Left forelimb (tissue), 1 donor: ENCODE measurements at regions not wholly inside any gene's neighbourhood (a gene's known extent, or its start where the extent isn't known, plus 50 kb on each side); places are given as distances from the start of the nearest gene placed in this dataset.

ENCODE experiments used
- DNase-seq: peaks from one replicate; pipeline ENCODE4 v3.0.0-alpha.2; 2018; ENCODE audit warnings: low spot score

DNA sequence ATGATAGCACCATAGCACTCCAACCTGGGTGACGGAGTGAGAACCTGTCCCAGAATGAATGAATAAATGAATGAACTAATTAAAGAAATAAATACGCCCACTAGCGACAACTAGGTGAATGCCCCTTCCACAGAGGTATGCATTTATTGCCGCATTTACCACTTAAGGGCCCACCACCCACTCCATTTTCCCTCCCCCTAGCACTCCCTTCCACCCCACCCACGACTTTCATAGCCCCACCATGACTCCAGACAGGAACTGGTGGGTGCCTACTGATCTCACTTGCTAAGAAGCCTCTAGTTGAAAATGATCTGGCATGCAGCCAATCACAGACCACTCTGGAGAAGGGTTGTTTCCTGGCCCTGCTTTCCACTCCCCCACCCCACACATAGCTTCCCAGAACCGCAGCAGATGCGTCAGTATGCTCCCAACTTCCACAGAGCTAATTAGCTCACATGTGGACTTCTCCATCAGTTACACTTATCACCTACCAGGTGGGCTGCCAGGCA, 167.6 kb downstream of the WT1 start:
- DNase-seq, result no peak

DNA sequence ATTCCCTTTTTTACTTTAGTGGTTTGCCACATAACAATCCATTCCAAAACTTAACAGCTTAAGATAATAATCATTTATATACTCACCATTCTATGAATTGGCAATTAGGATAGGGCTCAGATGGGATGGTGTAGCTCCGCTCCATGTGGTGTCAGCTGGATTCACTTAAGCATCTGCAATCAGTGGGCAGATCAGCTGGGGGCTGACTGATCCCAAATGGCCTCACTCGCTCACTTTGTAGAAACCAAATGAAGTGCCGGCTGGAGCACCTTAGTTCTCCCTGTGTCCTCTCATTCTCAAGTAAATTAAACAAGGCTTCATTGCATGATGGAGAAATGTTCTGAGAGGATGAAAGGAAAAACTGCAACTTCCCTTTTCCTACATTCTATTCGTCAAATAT, 161.4 kb downstream of the WT1 start:
- no peak for DNase-seq

- DNase-seq, result no peak
These were observed 155.7 kb downstream of the WT1 start for GRCh38 chr11:32279672-32280071.

- DNase-seq, result no peak
These were observed 155.0 kb downstream of the WT1 start for GRCh38 chr11:32280339-32280738.

- DNase-seq, result no peak
These were observed 147.1 kb downstream of the WT1 start for GRCh38 chr11:32288276-32288675.

GRCh38 chr11:32289701-32290100, 145.6 kb downstream of the WT1 start:
- DNase-seq, result no peak

DNA sequence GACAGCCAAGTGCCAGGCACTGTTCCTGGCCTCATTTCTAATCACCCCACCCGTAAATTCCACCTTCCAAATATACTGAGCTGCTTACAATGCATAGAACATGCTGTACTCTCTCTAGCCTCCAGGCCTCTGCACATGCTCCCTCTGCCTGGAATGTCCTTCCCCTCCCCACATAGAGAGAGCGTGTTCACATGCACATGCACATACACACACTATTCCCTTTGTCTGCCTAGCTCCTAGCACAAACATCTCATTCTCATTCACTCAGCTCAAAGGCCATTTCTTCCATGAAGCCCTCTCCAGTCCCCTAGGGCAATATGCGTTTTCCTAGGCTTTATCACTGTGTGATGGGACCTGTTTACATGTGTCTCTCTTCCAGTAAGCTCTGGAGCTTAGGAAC, 144.6 kb downstream of the WT1 start:
- no peak for DNase-seq

GRCh38 chr11:32297611-32298011, 137.7 kb downstream of the WT1 start:
- no peak for DNase-seq

GRCh38 chr11:32302826-32303225, 132.5 kb downstream of the WT1 start:
- DNase-seq, result no peak

- no peak for DNase-seq
These were observed 130.8 kb downstream of the WT1 start for GRCh38 chr11:32304521-32304920.

- DNase-seq, result no peak
These were observed 129.9 kb downstream of the WT1 start for GRCh38 chr11:32305460-32305859.

- DNase-seq, result no peak
These were observed 127.9 kb downstream of the WT1 start for GRCh38 chr11:32307471-32307870.

GRCh38 chr11:32307913-32308312, 127.4 kb downstream of the WT1 start:
- no peak for DNase-seq

- no peak for DNase-seq
These were observed 125.7 kb downstream of the WT1 start for GRCh38 chr11:32309530-32310213.

DNA sequence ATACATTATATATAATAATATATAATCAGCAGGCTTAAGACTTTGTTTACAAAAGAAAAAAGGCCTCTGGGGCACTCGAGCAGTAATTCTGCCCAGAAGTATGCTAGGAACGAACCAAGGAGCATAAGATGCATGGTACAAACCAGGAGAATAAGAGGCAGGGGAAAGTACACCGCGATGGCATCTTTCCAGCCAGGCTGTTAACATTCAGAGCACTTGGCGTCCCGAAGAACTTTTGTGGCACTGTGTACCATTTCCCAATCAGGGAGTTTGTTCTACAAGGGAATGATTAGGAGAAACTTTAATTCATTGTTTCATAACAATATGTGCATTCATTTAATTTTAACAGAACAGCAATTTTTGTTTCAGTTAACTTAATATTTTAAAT, 125.1 kb downstream of the WT1 start:
- no peak for DNase-seq

DNA sequence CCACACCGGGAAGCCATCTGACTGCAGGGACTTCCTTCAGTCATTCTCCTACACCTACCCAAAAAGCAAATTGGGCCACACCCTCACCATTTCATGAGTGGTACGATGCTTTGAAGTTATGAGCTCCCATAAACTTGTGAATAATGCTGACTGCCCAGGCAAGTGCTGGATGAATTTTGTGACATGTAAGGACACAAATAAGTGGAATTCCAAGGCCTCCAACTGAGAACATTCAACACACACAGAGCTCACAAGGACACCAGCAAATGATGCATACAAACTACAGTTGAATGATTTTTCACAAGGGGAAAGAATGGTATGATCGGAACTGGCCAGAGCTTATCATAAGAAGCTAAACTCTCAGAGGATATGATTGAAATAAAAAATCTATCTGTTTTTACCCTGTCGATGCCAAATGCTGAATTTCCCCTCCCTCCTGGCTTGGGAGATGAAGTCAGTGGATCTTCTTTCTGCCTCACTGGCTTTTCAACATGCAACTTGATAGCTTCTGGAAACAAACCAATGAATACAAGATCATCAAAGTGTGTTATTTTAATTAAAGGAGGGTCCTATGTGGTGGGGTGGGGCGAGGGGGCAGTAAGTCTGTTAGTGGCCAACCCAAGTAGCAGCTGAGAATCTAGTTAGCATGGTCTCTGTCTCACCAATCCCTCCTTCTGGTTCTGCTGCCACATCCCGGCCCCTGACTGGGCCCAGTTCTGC, 123.8 kb downstream of the WT1 start:
- DNase-seq, result no peak

DNA sequence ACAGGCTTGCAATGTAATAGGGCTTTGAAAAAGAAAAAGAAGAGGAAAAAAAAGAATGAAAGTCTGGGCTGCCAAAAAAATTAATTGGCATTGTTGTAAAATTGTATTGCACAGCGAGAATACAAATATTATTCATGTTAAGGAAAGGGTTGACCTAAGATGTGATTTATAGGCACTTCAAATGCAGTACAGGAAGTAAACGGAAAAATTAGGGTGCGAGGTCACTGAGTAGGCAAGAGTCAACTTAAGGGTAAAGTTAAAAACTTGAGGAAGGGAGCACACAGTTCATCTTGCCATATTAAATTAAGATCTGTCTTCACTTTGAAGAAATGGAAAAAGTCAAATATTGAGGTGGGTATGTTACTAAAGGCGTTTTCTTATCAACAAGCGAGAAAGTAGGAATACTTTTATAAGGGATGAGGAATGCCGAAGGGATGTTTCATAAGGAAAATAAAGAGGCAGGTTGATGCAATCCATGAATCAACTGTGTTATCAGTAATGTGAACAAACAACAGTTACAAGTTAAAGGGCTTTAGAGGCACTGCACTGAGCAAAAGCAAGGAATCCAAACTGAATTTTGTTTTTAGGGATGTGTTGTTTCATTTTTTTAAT, 123.0 kb downstream of the WT1 start:
- no peak for DNase-seq

GRCh38 chr11:32312865-32313403, 122.4 kb downstream of the WT1 start:
- DNase-seq, result no peak

- DNase-seq, result no peak
These were observed 121.9 kb downstream of the WT1 start for GRCh38 chr11:32313477-32313876.

- DNase-seq, result no peak
These were observed 120.2 kb downstream of the WT1 start for GRCh38 chr11:32315121-32315520.

DNA sequence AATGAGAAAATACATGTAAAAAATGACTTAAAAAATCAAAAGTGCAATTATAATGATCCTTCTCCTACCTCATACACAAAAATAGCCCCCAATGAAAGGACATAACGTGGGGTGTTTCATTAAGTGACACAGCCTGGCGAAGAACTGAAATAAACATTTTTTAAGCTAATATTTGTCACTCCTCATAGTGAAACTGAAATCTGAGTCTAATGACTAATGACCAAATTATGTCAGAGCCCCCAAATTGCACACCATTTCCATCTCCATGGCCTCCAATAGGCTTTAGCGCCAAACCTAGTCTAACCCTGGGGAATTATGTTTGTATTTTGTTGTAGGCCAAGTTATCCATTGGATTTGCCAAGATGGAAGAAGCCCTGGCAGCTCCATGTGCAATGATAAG, 119.1 kb downstream of the WT1 start:
- no peak for DNase-seq

DNA sequence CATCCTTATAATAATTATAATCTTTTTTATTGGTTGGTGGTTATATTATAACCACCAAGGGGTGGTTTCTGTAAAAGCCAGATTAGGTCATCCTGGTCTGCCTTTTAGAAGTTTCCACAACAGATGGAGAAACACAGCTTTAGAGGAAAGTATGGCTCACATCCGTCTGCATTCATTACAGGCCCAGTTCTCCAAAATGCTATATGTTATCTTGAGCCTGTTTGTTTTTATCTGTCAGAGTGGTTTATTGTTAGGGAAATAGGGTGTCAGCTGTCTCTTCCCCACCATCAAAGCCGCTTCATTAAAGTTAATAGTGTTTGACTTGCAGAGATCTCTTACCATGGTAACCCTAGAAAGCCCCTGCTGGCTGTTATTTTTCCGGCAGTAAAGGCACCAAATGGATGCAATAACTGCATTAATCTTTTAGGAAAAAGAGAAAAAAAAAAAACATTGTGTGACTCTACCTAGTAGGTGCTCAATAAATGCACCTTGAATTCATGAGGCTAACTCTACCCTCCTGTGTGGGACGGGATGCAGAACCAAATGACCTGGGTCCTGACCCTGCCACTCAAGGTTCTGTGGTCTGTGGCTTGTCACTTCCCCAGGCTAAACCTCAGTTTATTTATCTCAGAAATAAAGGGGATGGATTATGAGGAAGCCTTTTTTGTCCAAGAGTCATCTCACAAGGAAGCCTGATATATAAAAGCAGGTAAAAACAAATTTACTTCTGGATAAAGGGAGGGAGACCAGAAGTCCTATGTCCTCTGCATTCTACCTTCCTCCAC, 118.3 kb downstream of the WT1 start:
- DNase-seq, result no peak
